Left forelimb (tissue), 1 donor: ENCODE measurements at regions not wholly inside any gene's neighbourhood (a gene's known extent, or its start where the extent isn't known, plus 50 kb on each side); places are given as distances from the start of the nearest gene placed in this dataset.

Source experiments
- DNase-seq: peaks from one replicate; pipeline ENCODE4 v3.0.0-alpha.2; 2018; ENCODE audit warnings: low spot score

GRCh38 chr5:163622799-163623198 lies 117.4 kb downstream of the MAT2B start:
- DNase-seq = no peak

DNA sequence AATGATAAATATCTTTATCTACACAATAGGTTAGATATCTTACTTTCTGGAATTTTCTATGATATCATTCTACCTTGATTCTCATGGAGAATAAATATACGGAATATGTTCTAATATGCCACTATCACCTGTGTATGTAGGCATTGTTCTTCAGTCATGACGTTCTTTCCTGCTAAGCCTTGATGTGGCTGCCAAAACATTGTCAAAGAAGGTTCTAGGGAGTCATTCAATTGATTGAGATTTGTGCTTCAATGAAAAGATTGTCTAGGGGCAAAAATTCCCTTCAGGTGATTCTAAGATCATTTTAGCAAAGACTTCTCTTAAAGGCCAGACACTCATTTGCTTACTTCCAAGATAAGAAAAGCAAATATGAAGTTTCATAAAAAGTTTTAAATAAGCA lies 118.1 kb downstream of the MAT2B start:
- no peak for DNase-seq

- DNase-seq = no peak
Observed at GRCh38 chr5:163623986-163624385, 118.6 kb downstream of the MAT2B start.

- DNase-seq = no peak
Observed at GRCh38 chr5:163624431-163624830, 119.0 kb downstream of the MAT2B start.

- no peak for DNase-seq
Observed at GRCh38 chr5:163626904-163627434, 121.5 kb downstream of the MAT2B start.

- DNase-seq = no peak
Observed at GRCh38 chr5:163631856-163632255, 126.4 kb downstream of the MAT2B start.

GRCh38 chr5:163633926-163634460 lies 128.6 kb downstream of the MAT2B start:
- DNase-seq = no peak

DNA sequence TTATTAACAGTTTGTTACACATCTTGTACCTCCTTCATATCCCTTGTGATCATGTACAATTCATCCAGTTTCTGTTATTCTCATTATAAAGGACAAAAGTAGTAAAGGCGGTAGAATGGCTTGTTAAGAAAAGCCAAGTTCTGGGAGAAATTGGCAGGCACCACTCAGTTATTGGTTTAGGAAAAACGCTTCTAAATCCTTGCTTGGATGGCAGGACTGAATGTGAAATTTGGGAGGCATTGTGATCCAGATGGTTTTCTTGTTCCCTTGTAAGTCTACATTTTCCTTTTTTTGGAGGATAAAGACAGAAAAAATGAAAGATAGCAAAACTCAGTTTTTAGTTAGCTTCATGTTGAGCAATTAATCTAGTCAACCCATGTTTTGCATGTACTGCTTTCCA lies 130.2 kb downstream of the MAT2B start:
- no peak for DNase-seq

GRCh38 chr5:163642904-163643303 lies 137.5 kb downstream of the MAT2B start:
- no peak for DNase-seq

GRCh38 chr5:163645421-163646416 lies 140.3 kb downstream of the MAT2B start:
- DNase-seq = no peak

DNA sequence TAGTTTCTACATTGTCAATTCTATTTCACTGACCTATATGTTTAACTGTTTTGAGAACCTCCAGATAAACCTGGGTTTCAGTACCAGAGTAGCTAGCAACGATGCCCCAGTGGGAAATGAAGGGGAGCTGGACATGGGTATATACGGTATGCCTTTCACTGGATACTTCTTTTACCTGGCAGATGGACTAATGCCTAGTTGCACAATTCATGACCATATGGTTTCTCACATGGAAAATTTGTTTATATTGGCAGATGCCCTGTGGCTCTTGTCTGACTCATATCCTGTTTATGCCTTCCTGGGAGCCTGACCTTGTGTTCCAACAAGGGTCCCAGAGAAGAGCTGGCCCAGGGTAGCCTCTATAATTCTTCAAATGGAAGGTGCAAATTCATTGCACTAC lies 144.1 kb downstream of the MAT2B start:
- DNase-seq = no peak

GRCh38 chr5:163653526-163653925 lies 148.1 kb downstream of the MAT2B start:
- no peak for DNase-seq

DNA sequence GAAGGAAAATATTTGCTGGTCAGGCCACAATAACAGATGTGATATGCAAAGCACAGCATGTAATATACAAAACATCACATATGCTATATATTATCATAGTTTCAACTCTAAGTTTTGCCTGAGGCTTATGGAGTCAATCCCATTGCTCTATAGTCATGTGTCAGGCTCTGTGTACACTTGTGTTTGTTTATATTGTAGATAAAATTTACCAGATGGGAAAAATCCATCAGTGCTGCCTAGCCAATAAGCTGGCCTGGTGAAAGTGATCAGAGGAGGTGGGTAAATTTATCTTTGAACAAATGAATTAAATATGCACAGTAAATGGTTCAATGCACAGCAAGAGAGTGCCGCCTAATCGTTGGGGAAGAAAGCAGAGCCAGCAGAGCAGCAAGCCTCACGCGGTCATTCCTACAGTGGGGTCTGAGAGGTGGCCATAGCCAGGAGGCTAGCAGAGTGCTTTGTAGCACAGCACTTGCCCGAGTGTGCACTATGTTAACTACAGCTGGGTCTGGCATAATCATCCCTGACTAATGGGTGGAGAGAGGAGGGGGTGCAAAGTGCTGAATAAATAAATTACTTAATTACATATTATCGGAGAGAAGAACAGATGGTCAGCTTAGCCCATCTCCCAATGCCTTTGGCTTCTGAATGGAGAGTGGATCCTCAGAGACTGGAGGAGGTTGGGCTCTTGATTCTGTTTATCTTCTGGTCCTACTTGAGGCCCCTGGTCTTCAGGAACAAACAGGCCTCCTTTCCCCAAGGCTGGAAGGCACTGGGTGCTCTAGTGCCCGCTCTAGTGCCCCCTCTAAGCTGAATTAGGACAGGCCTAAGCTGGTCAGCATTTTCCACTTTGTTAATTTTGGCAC lies 153.5 kb downstream of the MAT2B start:
- DNase-seq = no peak

GRCh38 chr5:163659568-163659902 lies 154.1 kb downstream of the MAT2B start:
- DNase-seq = no peak

GRCh38 chr5:163660486-163660885 lies 155.1 kb downstream of the MAT2B start:
- DNase-seq = no peak

- no peak for DNase-seq
Observed at GRCh38 chr5:163661360-163661759, 155.9 kb downstream of the MAT2B start.

DNA sequence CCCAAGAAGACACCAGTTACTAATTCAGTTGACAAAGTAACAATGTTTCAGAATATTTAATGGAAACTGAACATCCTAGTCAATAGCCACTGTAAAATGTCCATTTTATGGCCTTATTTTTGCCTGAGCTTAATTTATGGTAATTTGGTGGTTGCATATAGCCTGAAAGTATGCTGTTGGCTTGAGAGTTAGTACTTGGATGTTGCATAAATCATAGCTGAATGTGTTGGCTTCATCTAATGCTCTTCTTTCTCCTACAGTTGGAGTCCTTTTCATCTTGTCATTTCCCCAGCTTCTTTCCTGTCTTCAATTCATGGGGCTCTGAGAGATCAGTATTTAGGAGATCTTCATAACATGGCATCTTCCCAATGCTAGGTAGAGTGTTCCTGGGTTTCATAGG lies 164.6 kb downstream of the MAT2B start:
- no peak for DNase-seq

- DNase-seq = no peak
Observed at GRCh38 chr5:163677092-163677491, 171.7 kb downstream of the MAT2B start.

GRCh38 chr5:163682234-163682633 lies 176.8 kb downstream of the MAT2B start:
- DNase-seq = no peak

DNA sequence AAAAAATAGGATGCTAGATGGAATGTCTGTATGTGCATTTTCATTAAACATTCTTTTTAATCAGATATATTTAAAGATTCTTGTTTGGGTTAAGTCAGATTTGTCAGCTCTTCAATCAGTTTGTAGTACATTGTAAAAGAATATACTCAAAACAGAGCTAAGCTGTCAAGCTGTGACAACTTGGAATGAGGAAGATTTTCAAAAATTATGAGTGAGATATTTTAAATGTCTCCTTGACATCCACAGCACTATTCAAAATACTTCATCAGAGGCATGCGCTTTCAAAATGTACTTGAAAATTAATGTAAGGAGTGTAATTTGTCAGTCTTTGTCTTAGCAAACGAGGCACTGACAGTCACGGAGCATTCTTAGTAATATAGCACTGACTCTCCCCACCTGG lies 182.0 kb downstream of the MAT2B start:
- no peak for DNase-seq

GRCh38 chr5:163692091-163692490 lies 186.7 kb downstream of the MAT2B start:
- no peak for DNase-seq

DNA sequence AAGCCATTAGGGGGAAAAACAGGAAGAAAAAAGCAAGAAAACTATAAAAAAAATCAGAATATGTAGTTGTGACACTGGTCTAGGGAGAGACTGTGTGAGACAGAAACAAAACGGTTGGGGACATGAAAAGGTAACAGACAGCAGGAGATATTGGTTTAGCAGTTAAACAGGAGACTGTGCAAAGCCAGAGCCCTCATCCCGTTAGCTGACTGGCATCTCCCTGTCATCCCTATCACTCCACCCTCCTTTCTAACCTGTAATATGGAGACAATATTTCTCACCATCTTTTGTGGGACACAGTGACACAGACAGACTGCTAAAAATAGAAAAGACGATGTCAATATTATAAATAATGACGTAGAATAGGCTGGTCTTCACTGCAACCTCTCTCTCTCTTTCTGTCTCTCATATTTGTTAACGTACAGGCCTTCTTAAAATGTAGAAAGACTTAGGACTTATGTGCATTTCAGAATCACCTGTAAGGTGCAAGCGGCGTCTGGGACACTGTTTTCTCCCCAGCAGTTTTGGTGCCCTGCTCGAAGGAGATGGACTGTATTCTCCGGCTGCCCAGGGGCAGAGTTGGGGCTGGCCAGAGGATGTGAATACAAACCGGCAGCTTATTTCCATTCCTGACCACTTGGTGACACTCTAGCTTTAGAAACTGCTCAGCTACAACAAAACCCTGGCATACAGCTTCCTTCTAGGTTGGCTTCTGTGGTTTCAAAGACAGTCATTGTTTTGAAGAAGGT lies 190.6 kb downstream of the MAT2B start:
- DNase-seq = no peak
